ENCODE measurements at regions not wholly inside any gene's neighbourhood (a gene's known extent, or its start where the extent isn't known, plus 50 kb on each side); places are given as distances from the start of the nearest gene placed in this dataset.

- Mint-ChIP-seq H3K36me3 (no peaks in the 10 kb centered on the region), H3K9me3 (no peaks in the 10 kb centered on the region), H3K27me3 (ENCODE audit: low read depth) (no peaks in the 10 kb centered on the region), H3K4me3 (no peak overlapping the region), H3K27ac (no peak overlapping the region), H3K4me1 (peaks cover 36% of the 10 kb centered on the region)
- CTCF ChIA-PET, result no interaction called here
- ATAC-seq (no peak), DNase-seq (ENCODE audit: low spot score) (no peak)
- POLR2A ChIA-PET, result no interaction called here
- no peak for TF ChIP-seq TP53 (CRISPR knock-in tag; IDR thresholded peaks at IDR 0.05)
- TF ChIP-seq FOXJ3 (CRISPR knock-in tag; IDR thresholded peaks at IDR 0.05; ENCODE audit: borderline replicate concordance), result no peak
- TF ChIP-seq ZNF281 (CRISPR knock-in tag; IDR thresholded peaks at IDR 0.05), result no peak
- TF ChIP-seq ATF2 (CRISPR knock-in tag; IDR thresholded peaks at IDR 0.05; ENCODE audit: borderline replicate concordance, low read depth), result no peak
- no peak for TF ChIP-seq CREB1 (CRISPR knock-in tag; IDR thresholded peaks at IDR 0.05)
- no peak for TF ChIP-seq PREB (CRISPR knock-in tag; IDR thresholded peaks at IDR 0.05; ENCODE audit: borderline replicate concordance)
- TF ChIP-seq E2F5 (CRISPR knock-in tag; IDR thresholded peaks at IDR 0.05), result no peak
- TF ChIP-seq E2F1 (CRISPR knock-in tag; IDR thresholded peaks at IDR 0.05), result no peak
- no peak for TF ChIP-seq TCF7 (CRISPR knock-in tag; IDR thresholded peaks at IDR 0.05; ENCODE audit: low read depth)
Measured at GRCh38 chr20:54293526-54293925, 85.6 kb downstream of the PFDN4 start.

- no peak for ATAC-seq
- Mint-ChIP-seq H3K9me3 (no peaks in the 10 kb centered on the region), H3K36me3 (no peaks in the 10 kb centered on the region), H3K27me3 (ENCODE audit: low read depth) (no peaks in the 10 kb centered on the region), H3K27ac (no peak overlapping the region), H3K4me3 (no peak overlapping the region), H3K4me1 (peaks cover 36% of the 10 kb centered on the region)
- POLR2A ChIA-PET, result no interaction called here
- CTCF ChIA-PET, result no interaction called here
- no peak for DNase-seq (ENCODE audit: low spot score)
- no peak for TF ChIP-seq CBFB (CRISPR knock-in tag; IDR thresholded peaks at IDR 0.05; ENCODE audit: low read depth)
- no peak for TF ChIP-seq TEAD4 (CRISPR knock-in tag; IDR thresholded peaks at IDR 0.05)
- no peak for TF ChIP-seq CTCF (IDR thresholded peaks at IDR 0.05)
- no peak for TF ChIP-seq GTF2I (CRISPR knock-in tag; conservative IDR thresholded peaks at IDR 0.05)
- TF ChIP-seq E2F1 (CRISPR knock-in tag; IDR thresholded peaks at IDR 0.05), result no peak
- no peak for TF ChIP-seq CREB1 (CRISPR knock-in tag; IDR thresholded peaks at IDR 0.05)
- no peak for TF ChIP-seq AR (CRISPR knock-in tag; IDR thresholded peaks at IDR 0.05)
- no peak for TF ChIP-seq ATF6 (CRISPR knock-in tag; IDR thresholded peaks at IDR 0.05)
- no peak for TF ChIP-seq ATF2 (CRISPR knock-in tag; IDR thresholded peaks at IDR 0.05; ENCODE audit: borderline replicate concordance, low read depth)
- no peak for TF ChIP-seq ZNF416 (CRISPR knock-in tag; IDR thresholded peaks at IDR 0.05)
- TF ChIP-seq ZBTB21 (CRISPR knock-in tag; IDR thresholded peaks at IDR 0.05; ENCODE audit: borderline replicate concordance), result no peak
Measured at GRCh38 chr20:54294094-54294493, 86.2 kb downstream of the PFDN4 start.
